PFSK-1 (cell line): ENCODE measurements at regions not wholly inside any gene's neighbourhood (a gene's known extent, or its start where the extent isn't known, plus 50 kb on each side); places are given as distances from the start of the nearest gene placed in this dataset.

Experiments
- FOXP2 ChIP-seq: optimal IDR thresholded peaks from 2 replicates; pipeline ENCODE3; 2011; ENCODE audit warnings: borderline replicate concordance, control low read depth, inconsistent platforms; ENCODE audit not compliant: insufficient read depth; ENCODE audit errors: extremely low read length, extremely low read depth
- POLR2AphosphoS5 ChIP-seq: IDR thresholded peaks from 2 replicates; pipeline ENCODE4 v1.6.1; 2012; ENCODE audit warnings: low read depth, mild to moderate bottlenecking, control low read depth, low read length, moderate library complexity
- REST ChIP-seq, 2 experiments: IDR thresholded peaks; 2 replicates each; pipeline versions ENCODE4 v1.6.1 to v1.8.0; 2011 to 2012; ENCODE audit warnings: low read depth in 2 of 2, low read length in 2 of 2, control low read depth in 1 of 2, inconsistent platforms in 1 of 2, mild to moderate bottlenecking in 1 of 2, moderate library complexity in 1 of 2; ENCODE audit not compliant: insufficient read depth in 1 of 2
- SIN3A ChIP-seq: IDR thresholded peaks from 2 replicates; pipeline ENCODE4 v1.6.1; 2012; ENCODE audit warnings: mild to moderate bottlenecking, low read length, moderate library complexity, borderline replicate concordance; ENCODE audit not compliant: insufficient read depth
- TAF1 ChIP-seq: IDR thresholded peaks from 2 replicates; pipeline ENCODE4 v1.6.1; 2012; ENCODE audit warnings: low read length, control low read depth, borderline replicate concordance; ENCODE audit not compliant: insufficient read depth

GRCh38 chr11:31915867-31916266 is 104.7 kb upstream of the PAX6 start:
- no peak for TF ChIP-seq SIN3A
- TF ChIP-seq POLR2AphosphoS5: no peak
- no peak for TF ChIP-seq FOXP2
- no peak for TF ChIP-seq REST (IDR thresholded peaks at IDR 0.05; ENCODE audit: insufficient read depth in 1 of 2, low read depth in 2 of 2, low read length in 2 of 2)
- TF ChIP-seq TAF1: no peak

- TF ChIP-seq SIN3A (no peak), TAF1 (no peak), POLR2AphosphoS5 (no peak), REST (IDR thresholded peaks at IDR 0.05; ENCODE audit: insufficient read depth in 1 of 2, low read depth in 2 of 2, low read length in 2 of 2) (no peak), FOXP2 (no peak)
Measured at GRCh38 chr11:31913985-31914384, 102.9 kb upstream of the PAX6 start.

- no peak for TF ChIP-seq POLR2AphosphoS5
- no peak for TF ChIP-seq SIN3A
- no peak for TF ChIP-seq TAF1
- no peak for TF ChIP-seq FOXP2
- no peak for TF ChIP-seq REST (IDR thresholded peaks at IDR 0.05; ENCODE audit: insufficient read depth in 1 of 2, low read depth in 2 of 2, low read length in 2 of 2)
Measured at GRCh38 chr11:31912808-31913207, 101.7 kb upstream of the PAX6 start.

- no peak for TF ChIP-seq SIN3A
Measured at GRCh38 chr11:31910950-31911576, 99.9 kb upstream of the PAX6 start.

- no peak for TF ChIP-seq SIN3A
- no peak for TF ChIP-seq TAF1
- TF ChIP-seq REST (IDR thresholded peaks at IDR 0.05; ENCODE audit: insufficient read depth in 1 of 2, low read depth in 2 of 2, low read length in 2 of 2): no peak
- TF ChIP-seq FOXP2: no peak
- no peak for TF ChIP-seq POLR2AphosphoS5
Measured at GRCh38 chr11:31903225-31904074, 92.3 kb upstream of the PAX6 start.
